Hippocampal formation (tissue), 2 donors: ENCODE measurements at regions not wholly inside any gene's neighbourhood (a gene's known extent, or its start where the extent isn't known, plus 50 kb on each side); places are given as distances from the start of the nearest gene placed in this dataset.
"Not testable (repeated sequence)": the region's sequence is repeated elsewhere in the genome, so short reads cannot be mapped to it uniquely, and the experiment has no call there.

ENCODE experiments used
- DNase-seq, 2 donors: peaks; one replicate each; lab custom pipeline; 2025; lab: John Stamatoyannopoulos, UW

DNA sequence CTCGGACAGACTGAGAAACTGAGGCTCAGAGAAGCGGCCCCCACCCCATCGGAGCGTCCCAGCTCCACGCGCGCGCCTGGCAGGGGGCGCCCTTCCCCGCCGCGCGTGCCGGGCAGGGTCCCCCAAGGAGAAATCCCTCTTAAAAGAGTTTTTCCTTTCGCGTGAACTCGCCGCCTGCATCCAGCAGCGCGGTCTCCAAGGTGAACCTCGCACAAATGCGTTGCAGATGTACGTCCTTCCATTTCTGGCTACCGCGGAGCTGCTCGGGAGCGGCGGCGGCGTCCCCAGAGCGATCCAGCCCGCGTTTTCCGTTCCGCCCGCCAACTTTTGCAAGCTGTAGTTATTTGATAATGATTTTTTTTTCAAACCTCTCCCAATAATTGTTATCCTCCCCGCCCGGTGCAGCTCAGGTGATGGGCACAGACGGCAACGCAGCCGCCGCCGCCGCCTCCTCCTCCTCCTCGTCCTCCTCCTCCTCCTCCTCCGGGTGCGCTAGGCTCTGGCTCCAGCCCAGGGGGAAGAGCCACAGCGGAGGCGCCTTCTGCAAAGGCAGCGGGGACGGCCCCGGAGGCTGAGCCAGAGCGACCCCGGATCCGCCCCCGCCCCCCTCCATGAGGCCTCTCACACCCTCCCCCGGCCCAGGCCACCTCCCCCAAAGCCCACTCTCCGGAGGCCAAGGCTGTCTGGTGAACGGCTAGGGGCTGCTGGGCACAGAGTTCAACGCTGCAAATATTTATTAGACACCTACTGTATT, 74.0 kb upstream of the CUX1 start:
- no peak for DNase-seq

DNA sequence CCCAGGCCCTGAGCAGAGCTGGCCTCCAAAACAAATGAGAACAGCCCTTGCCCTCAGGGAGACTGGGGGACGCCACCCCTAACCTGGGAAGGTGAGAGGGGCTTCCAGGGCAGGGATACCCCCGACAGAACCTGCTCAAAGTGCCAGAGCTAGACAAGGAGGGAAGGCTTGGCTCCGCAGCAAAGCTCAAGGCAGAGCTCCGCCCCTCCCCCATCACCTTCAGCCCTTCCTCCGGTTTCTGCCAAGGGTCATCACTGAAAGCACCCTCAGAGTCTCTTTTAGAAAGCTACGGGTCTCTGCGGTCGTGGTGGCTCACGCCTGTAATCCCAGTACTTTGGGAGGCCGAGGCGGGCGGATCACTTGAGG, 73.4 kb upstream of the CUX1 start:
- no peak for DNase-seq

DNA sequence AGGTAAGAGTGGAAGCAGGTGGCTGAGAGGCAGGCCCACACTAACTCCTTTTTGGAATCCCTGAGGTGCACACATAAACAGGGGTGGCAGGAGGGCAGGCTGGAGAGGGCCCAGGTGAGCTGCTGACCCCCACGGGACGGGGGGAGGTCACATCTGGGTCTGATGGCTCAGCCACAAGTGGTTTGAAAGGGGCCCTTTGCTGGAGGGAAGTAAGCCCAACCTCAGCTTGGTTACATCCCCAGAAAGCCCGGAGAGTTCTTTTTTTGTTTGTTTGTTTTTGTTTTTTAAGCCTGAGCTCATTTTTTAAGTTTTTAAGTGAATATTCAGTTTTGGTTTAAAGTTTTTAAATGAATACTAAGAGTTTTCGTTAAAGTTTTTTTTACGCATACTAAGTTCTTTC, 72.8 kb upstream of the CUX1 start:
- DNase-seq, result no peak

DNA sequence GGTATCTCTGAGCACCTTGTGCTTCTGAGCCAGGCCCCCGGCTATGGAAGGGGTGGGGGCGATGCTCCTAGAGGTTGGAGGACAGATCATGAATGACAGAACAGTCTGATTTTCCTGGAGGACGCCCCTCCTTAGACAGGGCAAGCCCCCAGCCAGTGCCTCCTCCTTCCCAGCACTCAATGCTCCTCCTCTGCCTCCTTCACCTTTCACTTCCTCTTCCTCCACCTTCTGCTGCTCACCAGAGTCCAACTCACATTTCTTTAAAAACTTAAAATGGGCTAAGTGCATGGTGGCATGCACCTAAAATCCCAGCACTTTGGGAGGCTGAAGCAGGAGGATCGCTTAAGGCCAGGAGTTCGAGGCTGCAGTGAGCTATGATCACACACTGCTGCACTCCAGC, 71.1 kb upstream of the CUX1 start:
- DNase-seq, result no peak

DNA sequence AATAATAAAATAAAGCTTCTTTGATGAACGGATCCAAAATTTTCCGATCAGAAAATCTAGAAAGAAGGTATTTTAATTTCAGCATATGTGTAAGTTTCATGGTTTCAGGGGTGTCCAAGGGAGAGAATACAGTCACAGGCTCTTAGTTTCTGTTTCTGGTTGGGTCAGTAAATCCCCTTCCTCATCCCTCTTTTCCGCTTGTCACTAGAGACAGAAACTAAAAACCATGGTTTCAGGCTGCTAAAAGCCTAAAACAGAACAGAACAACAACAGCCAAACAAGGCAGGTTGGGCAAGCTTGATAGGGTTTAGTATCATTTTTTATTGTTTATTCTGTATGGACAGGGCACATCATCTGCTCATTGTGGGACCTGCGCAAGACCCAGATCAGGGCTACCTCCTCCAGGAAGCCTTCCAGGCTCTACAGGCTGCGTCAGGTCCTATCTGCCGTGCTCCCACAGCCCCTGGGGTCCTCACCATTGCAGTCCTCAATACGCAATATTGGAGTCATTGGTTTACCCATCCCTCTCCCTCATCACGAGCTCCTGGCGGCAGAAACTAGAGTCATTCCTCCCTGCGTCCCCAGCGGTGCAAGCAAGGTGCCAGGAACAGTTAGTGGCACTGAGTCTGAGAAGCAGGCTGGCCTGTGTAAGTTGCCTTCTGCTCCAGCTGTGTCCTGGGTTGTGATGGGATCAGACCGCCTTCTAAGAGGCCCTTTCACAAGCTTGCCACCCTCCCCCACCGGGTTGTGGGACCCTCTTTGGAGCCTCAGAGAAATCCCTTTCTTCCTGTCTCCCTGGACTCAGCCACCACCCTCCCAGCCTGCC, 70.2 kb upstream of the CUX1 start:
- DNase-seq, result no peak

DNA sequence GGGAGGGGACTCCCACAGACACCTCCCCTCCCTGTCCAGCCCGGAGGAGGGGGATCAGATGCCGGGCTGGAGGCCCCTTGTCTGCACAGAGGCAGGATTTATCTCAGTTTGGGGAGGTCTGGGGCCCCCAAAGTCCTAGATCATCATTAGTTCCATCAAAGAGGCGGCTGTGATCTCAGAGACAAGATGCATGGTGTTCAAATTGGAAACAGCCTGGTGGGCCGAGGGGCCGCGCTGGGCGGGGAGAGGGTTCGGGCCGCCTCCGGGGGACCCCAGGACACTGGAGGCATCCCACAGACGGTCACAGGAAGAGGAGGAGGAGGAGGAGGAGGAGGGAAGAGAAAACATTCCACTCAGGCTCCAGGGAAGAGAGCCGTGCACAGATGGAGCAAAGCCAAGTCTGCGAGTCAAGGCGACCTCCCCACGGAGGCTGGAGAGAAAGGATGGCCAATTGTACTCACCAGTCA, 69.5 kb upstream of the CUX1 start:
- no peak for DNase-seq

DNA sequence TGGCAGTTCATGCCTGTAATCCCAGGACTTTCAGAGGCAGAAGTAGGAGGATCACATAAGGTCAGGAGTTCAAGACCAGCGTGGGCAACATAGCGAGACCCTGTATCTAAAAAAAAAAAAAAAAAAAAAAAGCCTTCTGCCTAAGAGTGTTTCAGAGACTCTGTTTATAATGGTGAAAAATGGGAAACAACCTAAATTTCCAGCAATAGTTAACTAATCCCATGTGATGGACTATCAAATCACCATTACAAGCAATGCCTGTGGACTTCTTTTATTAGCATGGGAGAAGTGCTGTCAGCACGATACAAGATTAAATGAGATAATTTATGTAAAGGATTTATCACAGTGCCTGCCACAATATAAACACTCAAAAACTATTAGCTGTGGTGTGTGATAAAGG, 67.5 kb upstream of the CUX1 start:
- no peak for DNase-seq

DNA sequence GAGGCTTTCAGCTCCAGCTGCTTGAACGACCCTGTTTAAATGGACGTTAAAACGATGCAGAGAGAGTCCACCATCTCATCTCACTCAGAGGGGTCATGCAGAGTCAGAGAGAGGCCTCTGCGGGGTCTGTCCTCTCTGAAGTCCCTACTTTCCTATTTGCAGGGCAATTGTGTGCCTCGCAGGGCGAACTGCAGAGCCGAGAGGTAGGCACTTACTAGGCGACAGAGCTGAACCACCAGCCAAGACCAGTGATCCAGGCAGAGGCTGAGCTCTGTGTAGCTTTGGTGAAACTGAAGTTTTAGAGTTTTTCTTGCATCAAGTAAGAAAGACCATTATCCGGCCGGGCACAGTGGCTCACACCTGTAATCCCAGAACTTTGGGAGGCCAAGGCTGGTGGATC, 64.1 kb upstream of the CUX1 start:
- DNase-seq, result no peak

DNA sequence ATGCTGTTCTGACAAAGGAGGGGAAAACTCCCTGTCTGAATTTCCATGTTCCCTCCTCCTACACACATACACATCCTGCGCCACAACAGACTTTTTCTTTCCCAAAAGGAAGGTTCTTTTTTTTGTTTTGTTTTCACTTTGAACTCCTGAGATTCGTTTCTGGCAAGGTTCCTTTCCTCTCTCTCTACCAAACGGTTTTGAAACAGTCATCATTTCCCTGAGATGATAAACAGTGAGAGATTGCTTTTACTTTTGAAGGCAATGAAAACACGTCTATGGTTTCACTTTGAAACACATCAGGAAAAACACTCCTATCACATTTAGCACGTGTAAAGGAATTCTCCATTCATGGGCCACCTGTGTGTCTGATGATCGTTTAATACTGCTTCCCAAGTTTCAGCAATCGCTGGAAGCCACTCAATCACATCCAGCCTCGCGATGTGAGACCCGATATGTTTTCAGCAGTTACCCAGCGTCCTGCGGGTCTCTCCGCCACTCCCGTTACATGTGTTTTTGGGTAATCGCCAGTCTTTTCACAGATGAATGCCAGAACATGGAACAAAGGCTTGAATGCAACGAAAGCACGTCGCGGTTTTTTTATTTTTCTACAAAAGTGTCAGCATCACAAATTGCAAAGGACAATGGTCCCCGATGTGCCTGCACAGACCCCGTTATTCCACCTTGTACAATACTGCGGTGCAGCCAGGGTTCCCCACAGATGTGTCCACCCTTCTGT, 62.8 kb upstream of the CUX1 start:
- DNase-seq, result no peak

DNA sequence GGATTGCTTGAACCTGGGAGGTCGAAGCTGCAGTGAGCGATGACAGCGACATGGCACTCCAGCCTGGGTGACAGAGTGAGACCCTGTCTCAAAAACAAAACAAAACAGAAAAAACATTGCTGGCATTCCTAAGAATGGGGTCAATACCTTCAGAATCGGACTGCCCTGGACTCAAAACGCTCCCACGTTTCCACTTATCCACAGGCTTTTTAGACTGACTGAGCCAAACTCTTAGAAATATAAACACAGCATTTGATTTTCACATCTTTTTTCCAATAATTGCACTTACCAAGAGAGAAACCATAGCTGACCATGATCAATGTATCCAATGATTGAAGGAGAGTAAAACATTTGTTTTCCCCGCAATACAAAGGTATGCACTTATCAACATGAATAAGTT, 59.5 kb upstream of the CUX1 start:
- no peak for DNase-seq

DNA sequence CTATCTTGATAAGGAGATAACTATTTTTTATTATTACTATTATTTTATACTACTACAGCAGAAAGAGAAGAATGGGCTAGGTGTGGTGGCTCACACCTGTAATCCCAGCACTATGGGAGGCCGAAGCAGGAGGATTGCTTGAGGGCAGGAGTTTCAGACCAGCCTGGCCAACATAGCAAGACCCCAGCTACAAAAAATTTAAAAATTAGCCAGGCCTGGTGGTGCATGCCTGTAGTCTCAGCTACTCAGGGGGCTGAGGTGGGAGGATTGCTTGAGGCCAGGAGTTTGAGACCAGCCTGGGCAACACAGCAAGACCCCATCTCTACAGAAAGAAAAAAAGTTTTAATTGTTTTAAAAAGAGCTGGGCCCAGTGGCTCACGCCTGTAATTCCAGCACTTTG, 58.9 kb upstream of the CUX1 start:
- DNase-seq, result not testable (repeated sequence)

DNA sequence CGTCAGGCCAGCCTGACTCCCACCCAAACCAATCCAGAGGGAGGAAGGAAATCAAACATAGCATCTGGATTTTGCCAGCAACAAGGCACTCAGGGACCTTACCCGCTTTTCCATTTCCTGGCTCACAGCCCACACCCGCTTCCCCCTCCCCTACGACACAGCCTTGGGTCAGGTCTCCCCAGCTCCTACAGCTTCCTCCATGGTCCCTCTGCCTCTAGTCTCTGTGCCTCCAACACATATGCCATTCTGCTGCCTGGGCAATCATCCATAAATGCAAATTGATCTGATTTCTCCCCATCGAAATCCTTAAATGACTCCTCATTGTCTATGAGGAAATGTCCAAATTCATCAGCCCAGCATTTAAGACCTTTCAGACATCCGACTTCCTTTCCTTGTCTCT, 53.2 kb upstream of the CUX1 start:
- no peak for DNase-seq

DNA sequence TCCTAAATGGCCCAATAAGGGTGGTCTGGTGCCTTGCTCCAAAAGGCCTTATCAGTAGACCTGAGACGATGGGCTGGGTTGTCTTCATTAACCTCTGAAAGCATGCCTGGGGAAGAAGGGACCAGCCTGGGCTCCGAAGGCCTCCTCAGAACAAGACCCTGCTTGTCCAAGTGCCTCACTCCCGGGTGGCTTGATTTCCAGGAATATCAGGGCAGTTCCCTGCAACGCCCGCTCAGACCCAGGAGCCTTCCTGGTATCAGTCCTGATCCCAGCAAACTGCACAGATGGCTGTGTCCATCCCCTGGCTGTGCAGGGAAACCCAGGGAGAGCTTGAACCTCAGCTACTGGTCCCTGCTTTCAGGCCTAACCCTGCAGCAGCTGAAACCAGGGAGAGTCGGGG, 49.9 kb upstream of the CUX1 start:
- no peak for DNase-seq
